ENCODE measurements at regions not wholly inside any gene's neighbourhood (a gene's known extent, or its start where the extent isn't known, plus 50 kb on each side); places are given as distances from the start of the nearest gene placed in this dataset. TPM values are rescaled to one million over a fixed set of nuclear protein-coding genes. Genes with fewer than 3 reads are reported as not detected.

GRCh38 chr2:51085420-51086068, 53.6 kb upstream of the NRXN1 start:
- no peak for DNase-seq
- H3K9me2 ChIP-seq (replicated peaks; ENCODE audit: insufficient read depth, low read length), result no peaks in the 10 kb centered on the region; the same call in 1 of the 2 replicates
- no peak overlapping the region for H3K27ac ChIP-seq (ENCODE audit: low read length)
- H3K9me3 ChIP-seq (ENCODE audit: low read length), result no peaks in the 10 kb centered on the region; the same call in 1 of the 2 replicates
- H3K79me2 ChIP-seq (ENCODE audit: low read length), result no peaks in the 10 kb centered on the region
- no peak overlapping the region for H3K4me2 ChIP-seq (ENCODE audit: low read depth, low read length, poor library complexity, severe bottlenecking)
- no peak overlapping the region for H2AFZ ChIP-seq (ENCODE audit: low read length)
- H3K36me3 ChIP-seq (ENCODE audit: insufficient read depth, low read length), result no peaks in the 10 kb centered on the region
- no peaks in the 10 kb centered on the region for H4K20me1 ChIP-seq (ENCODE audit: insufficient read depth, low read depth, low read length)
- no peak overlapping the region for H3K4me3 ChIP-seq (ENCODE audit: low read length)
- no peaks in the 10 kb centered on the region for H3K4me1 ChIP-seq (ENCODE audit: low read length)
- no peaks in the 10 kb centered on the region for H3K27me3 ChIP-seq (ENCODE audit: low read length)
- H3K9ac ChIP-seq (ENCODE audit: low read length), result no peak overlapping the region

DNA sequence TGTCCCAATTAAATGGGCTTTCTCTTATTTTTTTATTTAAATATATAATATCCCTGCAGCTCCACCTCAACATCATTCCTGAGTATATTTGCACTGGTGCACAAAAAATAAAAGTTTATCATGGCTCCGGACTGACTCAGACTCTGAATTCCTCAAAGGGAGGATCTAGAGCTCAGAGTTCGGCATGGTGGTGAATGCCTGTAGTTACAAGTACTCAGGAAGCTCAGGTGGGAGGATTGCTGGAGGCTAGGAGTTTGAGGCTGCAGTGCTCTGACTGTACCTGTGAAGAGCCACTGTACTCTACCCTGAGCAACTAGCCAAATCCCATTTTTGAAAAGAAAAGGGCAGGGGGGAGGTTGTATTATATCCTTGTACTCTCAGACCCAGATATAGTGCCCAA, 52.8 kb upstream of the NRXN1 start:
- no peak overlapping the region for H3K9ac ChIP-seq (ENCODE audit: low read length)
- H3K4me1 ChIP-seq (ENCODE audit: low read length), result no peaks in the 10 kb centered on the region
- H3K9me2 ChIP-seq (replicated peaks; ENCODE audit: insufficient read depth, low read length), result no peaks in the 10 kb centered on the region; the same call in 1 of the 2 replicates
- no peaks in the 10 kb centered on the region for H4K20me1 ChIP-seq (ENCODE audit: insufficient read depth, low read depth, low read length)
- no peak overlapping the region for H3K4me3 ChIP-seq (ENCODE audit: low read length)
- no peak overlapping the region for H3K4me2 ChIP-seq (ENCODE audit: low read depth, low read length, poor library complexity, severe bottlenecking)
- H3K27ac ChIP-seq (ENCODE audit: low read length), result no peak overlapping the region
- no peaks in the 10 kb centered on the region for H3K79me2 ChIP-seq (ENCODE audit: low read length)
- H3K27me3 ChIP-seq (ENCODE audit: low read length), result no peaks in the 10 kb centered on the region
- no peaks in the 10 kb centered on the region; the same call in 1 of the 2 replicates for H3K9me3 ChIP-seq (ENCODE audit: low read length)
- no peak for DNase-seq
- H3K36me3 ChIP-seq (ENCODE audit: insufficient read depth, low read length), result no peaks in the 10 kb centered on the region
- no peak overlapping the region for H2AFZ ChIP-seq (ENCODE audit: low read length)

Small RNA genes in the stretch of these regions (small RNA-seq; reads per million reads assigned to genes)
- not detected for gene AC010967.3
- not detected for gene AC069157.1
- not detected for gene AC097463.2
- gene CRYGGP, result not detected
- gene MIR4431, result not detected
- not detected for gene RF00019
- not detected for gene RF00424
- gene RNU6-997P, result not detected

Measured in Karpas-422 (cell line).